ENCODE measurements at regions not wholly inside any gene's neighbourhood (a gene's known extent, or its start where the extent isn't known, plus 50 kb on each side); places are given as distances from the start of the nearest gene placed in this dataset.
"Not testable (repeated sequence)": the region's sequence is repeated elsewhere in the genome, so short reads cannot be mapped to it uniquely, and the experiment has no call there.

DNA sequence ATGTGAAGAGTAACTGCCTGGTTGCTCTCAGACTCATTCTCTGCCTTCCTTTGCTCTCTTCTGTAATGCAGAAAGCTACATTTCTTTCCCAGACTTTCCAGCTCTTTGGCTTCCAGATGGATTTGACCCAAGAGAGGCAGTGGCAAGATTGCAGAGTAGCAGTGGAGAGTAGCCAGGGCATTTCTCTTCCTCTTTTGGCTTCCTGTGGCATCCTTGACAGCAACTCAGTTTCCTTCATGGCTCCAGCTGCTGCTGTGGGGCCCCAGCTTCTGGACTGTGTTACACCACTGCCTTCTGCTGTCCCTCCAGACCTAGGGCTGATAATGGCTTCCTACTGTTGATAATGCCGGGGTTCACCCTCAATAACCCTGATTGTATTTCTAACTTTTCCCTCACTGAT is 469.4 kb upstream of the SPRED2 start:
- H3K27me3 ChIP-seq: no peaks in the 10 kb centered on the region
- DNase-seq (ENCODE audit: low spot score in 2 of 2): no peak
- no peaks in the 10 kb centered on the region for H3K36me3 ChIP-seq
- no peak overlapping the region for H3K4me3 ChIP-seq
- H3K4me1 ChIP-seq: no peaks in the 10 kb centered on the region
- TF ChIP-seq POLR2AphosphoS5 (IDR thresholded peaks at IDR 0.05) (no peak), EP300 (IDR thresholded peaks at IDR 0.05) (no peak), POLR2A (IDR thresholded peaks at IDR 0.05) (no peak)
- TF ChIP-seq, protein P1, sequence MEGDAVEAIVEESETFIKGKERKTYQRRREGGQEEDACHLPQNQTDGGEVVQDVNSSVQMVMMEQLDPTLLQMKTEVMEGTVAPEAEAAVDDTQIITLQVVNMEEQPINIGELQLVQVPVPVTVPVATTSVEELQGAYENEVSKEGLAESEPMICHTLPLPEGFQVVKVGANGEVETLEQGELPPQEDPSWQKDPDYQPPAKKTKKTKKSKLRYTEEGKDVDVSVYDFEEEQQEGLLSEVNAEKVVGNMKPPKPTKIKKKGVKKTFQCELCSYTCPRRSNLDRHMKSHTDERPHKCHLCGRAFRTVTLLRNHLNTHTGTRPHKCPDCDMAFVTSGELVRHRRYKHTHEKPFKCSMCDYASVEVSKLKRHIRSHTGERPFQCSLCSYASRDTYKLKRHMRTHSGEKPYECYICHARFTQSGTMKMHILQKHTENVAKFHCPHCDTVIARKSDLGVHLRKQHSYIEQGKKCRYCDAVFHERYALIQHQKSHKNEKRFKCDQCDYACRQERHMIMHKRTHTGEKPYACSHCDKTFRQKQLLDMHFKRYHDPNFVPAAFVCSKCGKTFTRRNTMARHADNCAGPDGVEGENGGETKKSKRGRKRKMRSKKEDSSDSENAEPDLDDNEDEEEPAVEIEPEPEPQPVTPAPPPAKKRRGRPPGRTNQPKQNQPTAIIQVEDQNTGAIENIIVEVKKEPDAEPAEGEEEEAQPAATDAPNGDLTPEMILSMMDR (IDR thresholded peaks at IDR 0.05): no peak
- WGBS: 57% methylated on average over 1 of the region's 1 CpG
- H3K9me3 ChIP-seq: no peaks in the 10 kb centered on the region
- H3K27ac ChIP-seq: no peak overlapping the region

DNA sequence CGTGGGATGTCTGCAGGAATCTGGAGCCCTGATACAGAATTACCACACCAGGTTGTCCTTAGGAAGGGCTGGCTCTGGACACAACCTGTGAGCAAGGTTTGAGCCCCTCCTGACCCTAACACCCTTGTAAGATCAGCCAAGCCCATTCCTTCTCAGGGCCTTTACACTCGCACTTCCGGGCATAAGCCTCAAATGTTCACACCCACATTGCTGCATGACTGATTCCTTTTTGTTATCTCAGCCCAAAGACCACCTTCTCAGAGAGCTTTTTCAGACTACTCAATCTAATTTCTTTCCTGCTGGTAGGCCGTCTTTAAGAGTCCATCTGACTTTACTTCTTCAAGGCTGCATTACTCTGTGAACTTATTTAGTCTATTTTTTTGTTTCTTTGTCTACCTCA is 464.0 kb upstream of the SPRED2 start:
- Histone ChIP-seq H3K36me3 (no peaks in the 10 kb centered on the region), H3K4me1 (no peaks in the 10 kb centered on the region), H3K9me3 (no peaks in the 10 kb centered on the region), H3K27ac (no peak overlapping the region), H3K27me3 (no peaks in the 10 kb centered on the region), H3K4me3 (no peak overlapping the region)
- DNase-seq (ENCODE audit: low spot score in 2 of 2): no peak
- TF ChIP-seq, protein P1 (IDR thresholded peaks at IDR 0.05): no peak
- no peak for TF ChIP-seq POLR2A (IDR thresholded peaks at IDR 0.05)
- no peak for TF ChIP-seq EP300 (IDR thresholded peaks at IDR 0.05)
- TF ChIP-seq POLR2AphosphoS5 (IDR thresholded peaks at IDR 0.05): no peak
- WGBS: 81% methylated on average over 4 of the region's 4 CpGs

DNA sequence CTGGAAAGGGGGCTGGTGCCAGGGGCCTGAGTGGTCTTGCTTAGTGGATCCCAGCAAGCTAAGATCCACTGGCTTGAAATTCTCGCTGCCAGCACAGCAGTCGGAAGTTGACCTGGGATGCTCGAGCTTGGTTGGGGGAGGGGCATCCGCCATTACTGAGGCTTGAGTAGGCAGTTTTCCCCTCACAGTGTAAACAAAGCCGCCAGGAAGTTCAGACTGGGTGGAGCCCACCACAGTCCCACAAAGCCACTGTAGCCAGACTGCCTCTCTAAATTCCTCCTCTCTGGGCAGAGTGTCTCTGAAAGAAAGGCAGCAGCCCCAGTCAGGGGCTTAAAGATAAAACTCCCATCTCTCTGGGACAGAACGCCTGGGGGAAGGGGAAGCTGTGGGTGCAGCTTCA is 457.7 kb upstream of the SPRED2 start:
- not testable (repeated sequence) for H3K27me3 ChIP-seq; DNase-seq (ENCODE audit: low spot score in 2 of 2); H3K4me3 ChIP-seq; H3K27ac ChIP-seq; H3K4me1 ChIP-seq; H3K9me3 ChIP-seq; H3K36me3 ChIP-seq
- WGBS: 78% methylated on average over 3 of the region's 6 CpGs

DNA sequence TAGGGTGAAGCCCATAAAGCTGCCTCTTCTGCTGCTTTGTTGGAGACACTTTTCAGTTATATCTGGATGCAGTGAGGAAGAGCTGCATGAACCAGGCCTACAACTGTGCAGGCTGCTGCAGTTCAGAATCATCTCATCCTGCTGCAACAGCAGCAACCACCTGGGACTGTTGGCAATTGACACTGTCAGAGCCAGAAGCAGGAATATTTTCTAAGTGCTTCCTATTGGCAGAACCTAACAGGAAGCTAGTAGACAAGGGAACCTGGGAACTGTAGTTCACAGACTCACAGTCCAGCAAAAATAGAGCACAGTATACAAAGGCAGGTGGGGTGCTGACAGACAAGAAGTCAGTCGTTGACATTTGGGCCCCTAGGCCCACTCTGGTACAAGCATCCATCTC is 452.9 kb upstream of the SPRED2 start:
- Histone ChIP-seq H3K4me3 (no peak overlapping the region), H3K27ac (no peak overlapping the region), H3K9me3 (no peaks in the 10 kb centered on the region), H3K36me3 (no peaks in the 10 kb centered on the region), H3K27me3 (no peaks in the 10 kb centered on the region), H3K4me1 (no peaks in the 10 kb centered on the region)
- whole genome bisulfite sequencing: 75% methylated on average over 1 of the region's 1 CpG
- TF ChIP-seq, protein P1 (IDR thresholded peaks at IDR 0.05): no peak
- no peak for TF ChIP-seq POLR2A (IDR thresholded peaks at IDR 0.05)
- TF ChIP-seq EP300 (IDR thresholded peaks at IDR 0.05): no peak
- TF ChIP-seq POLR2AphosphoS5 (IDR thresholded peaks at IDR 0.05): no peak
- no peak for DNase-seq (ENCODE audit: low spot score in 2 of 2)

DNA sequence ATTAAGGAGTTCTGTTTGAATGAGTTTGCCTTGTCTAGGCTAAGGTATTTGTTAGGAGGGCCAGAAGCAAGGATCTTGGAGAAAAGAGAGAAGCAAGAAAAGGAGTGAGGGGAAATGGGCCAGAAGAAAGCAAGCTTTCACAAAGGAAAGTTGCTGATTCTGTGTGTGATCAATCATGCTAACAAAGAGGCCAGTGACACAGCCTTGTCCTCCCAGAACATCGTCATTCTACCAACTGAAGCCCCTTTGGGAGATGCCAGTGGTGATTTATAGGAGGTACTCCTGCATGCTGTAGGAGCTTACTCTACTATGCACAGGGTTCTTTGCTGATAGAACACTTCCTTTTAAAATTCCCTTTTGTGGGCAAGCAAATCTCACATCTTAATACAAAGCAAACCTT is 449.2 kb upstream of the SPRED2 start:
- Histone ChIP-seq H3K27ac (no peak overlapping the region), H3K4me1 (peaks cover 7% of the 10 kb centered on the region), H3K27me3 (no peaks in the 10 kb centered on the region), H3K4me3 (no peak overlapping the region), H3K36me3 (no peaks in the 10 kb centered on the region), H3K9me3 (no peaks in the 10 kb centered on the region)
- no peak for DNase-seq (ENCODE audit: low spot score in 2 of 2)
- TF ChIP-seq EP300 (IDR thresholded peaks at IDR 0.05) (no peak), POLR2A (IDR thresholded peaks at IDR 0.05) (no peak)
- 54% methylated on average over 1 of the region's 1 CpG for WGBS

DNA sequence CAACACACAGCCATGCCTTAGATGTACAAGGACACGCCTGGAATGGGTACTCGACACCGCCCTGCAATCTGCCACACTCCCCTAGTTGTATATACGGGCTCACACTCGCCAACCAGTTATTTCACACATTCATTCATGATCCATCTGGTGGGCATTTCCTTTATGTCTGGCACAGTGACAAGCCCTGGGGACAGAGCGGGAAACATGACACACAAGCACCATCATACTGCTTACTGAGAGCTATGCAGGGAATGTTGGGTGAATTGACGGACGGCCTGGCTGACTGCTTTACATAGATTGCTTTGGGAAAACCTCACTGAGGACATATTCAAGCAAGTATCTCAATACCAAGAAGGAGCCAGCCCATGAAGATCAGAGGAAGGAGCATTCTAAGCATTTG is 448.0 kb upstream of the SPRED2 start:
- peaks cover 7% of the 10 kb centered on the region for H3K4me1 ChIP-seq

More for the DNA sequence above, 448.0 kb upstream of the SPRED2 start:
- H3K36me3 ChIP-seq: no peaks in the 10 kb centered on the region
- 80% methylated on average over 8 of the region's 8 CpGs for WGBS
- TF ChIP-seq EP300 (IDR thresholded peaks at IDR 0.05): no peak
- no peak for TF ChIP-seq POLR2A (IDR thresholded peaks at IDR 0.05)
- TF ChIP-seq POLR2AphosphoS5 (IDR thresholded peaks at IDR 0.05): no peak
- TF ChIP-seq, protein P1 (IDR thresholded peaks at IDR 0.05): no peak
- H3K27me3 ChIP-seq: no peaks in the 10 kb centered on the region
- no peak for DNase-seq (ENCODE audit: low spot score in 2 of 2)
- no peaks in the 10 kb centered on the region for H3K9me3 ChIP-seq
- H3K27ac ChIP-seq: no peak overlapping the region
- H3K4me3 ChIP-seq: no peak overlapping the region

Data from suprapubic skin (tissue), 4 donors.